RKO (cell line): ENCODE measurements at regions not wholly inside any gene's neighbourhood (a gene's known extent, or its start where the extent isn't known, plus 50 kb on each side); places are given as distances from the start of the nearest gene placed in this dataset.

Experiments
- DNase-seq: peaks from one replicate; pipeline ENCODE4 v3.0.0-alpha.2; 2016; ENCODE audit warnings: low spot score

DNA sequence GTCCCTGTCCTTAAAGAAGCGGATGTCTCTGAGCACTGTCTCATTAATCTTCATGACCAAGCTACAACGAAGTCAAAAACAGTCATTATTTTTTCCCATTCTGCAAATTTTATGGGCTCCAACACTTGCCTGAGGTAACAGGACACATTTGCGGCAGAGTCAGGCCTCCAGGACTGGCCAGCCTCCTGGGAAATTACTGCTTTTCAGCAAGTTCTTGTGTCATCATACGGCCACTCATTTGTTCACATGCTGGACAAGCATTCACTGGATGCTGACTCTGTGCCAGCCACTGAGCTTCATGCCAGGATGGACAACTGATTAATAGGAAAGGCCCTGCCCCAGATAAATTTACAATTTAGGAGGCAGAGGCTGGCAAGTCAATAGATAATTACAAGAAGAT, 305.7 kb downstream of the ACTL7B start:
- DNase-seq: no peak

DNA sequence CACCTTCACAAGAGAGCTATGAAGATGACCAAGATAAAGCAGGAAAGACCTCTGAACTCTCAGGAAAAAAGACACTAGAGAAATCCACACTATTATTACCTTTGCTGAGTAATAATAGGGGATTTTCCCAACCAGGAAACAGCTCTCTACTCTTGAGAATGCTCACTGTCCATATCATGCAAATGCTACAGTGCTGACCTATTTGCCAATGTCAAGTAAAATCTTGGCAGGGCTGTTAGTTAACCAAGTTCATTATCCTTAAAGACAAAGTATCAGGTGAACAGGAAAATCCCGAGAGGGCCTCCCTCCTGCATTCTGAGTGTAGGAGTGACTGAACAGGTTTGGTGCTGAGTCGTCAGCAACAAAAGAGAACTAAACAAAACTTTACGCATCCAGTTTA, 306.6 kb downstream of the ACTL7B start:
- no peak for DNase-seq

DNA sequence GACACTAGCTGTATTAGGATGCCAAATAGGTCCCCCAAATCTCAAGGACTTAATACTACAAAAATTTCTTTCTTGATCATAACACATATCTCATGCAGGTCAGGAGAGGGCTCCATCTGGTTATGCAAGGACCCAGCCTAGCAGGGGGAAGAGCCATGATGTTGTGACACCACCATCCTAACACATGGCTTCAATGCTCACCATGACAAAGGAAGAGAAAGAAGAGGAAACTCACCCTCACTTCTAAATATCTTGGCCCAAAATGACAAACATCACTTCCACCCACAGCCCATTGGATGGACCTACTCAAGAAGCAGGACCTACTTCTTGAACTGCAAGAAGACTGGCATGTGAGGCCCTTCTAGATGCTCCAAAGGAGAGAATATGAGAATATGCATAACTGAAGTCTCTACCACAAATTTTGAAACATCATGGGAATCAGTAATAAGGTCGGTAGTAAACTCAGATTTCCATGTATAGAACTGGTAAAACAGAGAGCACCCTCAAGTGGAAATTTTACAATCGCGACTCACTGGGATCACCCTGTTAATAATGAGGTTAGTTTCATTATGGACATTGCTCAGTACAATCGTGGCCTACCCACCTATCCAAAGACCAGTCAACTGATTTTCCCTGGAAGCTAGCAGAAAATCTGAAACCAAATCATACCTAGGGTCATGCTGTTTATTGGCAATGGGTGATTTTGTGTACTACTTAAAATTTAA, 308.2 kb downstream of the ACTL7B start:
- DNase-seq: no peak

DNA sequence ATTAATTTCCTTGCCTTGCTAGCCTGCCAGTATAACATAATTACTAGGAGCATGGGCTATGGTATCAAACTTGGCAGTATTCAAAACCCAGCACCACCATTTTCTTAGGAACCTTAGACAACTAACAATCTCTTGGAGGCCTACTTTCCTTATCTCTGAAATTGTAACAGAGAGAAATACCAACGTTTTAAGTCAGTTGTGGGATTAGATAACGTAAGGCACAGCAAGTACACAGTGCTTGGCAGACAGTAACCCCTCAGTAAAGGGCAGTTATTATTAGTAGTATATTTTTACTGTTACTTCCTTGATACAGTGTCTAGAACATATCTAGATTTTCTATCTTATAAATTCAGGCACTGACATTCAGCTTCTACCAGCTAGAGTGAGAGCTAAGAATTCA, 309.6 kb downstream of the ACTL7B start:
- no peak for DNase-seq

DNA sequence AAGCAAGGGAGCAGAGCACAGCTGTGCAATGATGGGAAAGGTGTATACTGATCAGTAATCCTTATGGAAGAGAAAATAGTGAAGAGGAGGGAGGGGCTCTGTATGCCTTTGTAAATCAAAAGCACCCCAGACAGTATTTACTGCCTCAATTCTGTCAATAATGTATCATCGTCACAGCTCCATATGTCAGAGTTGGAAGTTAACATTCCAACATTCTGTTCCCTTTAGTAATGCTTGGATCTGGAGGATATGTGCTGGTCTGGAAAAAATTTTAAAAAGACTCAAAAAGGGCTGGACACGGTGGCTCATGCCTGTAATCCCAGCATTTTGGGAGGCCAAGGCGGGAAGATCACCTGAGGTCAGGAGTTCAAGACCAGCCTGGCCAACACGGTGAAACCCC, 310.4 kb downstream of the ACTL7B start:
- no peak for DNase-seq

DNA sequence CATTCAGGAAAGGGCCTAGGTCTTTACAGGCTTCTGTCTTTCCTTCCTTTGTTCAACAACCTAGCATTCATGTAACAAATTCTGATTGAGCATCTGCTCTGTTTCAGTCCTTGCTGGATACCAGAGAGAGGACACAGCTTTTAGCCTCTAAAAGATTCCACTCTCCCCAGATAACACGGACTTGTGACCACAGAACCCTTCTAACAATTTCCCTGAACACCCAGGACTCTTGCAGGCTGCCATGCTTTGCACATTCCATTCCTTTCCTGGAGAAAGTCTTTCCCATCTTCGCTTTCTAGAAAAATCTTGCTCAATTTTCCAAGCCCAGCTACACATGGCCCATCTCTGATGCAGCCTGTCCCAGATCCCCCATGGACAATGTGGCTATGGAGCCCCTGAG, 310.9 kb downstream of the ACTL7B start:
- DNase-seq: no peak

DNA sequence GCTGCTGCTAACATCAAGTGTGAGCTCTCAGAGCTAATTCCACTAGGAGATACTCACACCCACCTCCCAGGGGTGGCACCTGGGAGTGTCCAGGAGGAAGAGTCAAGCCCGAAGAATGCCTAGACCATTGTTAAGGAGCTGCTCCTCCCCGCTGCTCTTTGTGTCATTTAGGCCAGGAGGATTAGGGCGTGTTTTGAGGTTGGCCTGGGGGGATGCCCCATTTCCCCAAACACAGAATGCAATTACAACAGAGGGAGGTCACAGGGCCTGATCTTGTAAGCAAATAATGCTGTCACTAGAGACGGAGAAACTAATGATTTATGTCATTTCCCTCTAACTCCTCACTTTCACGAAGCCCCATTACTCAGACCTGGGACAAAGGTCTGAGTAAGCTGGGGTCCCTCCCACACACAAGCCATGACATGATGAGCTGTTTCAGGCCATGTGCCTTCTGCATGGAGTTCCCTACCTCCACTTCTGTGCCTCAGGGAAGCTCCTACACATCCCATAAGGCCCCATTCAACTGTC, 312.5 kb downstream of the ACTL7B start:
- DNase-seq: peak; percentile 62

DNA sequence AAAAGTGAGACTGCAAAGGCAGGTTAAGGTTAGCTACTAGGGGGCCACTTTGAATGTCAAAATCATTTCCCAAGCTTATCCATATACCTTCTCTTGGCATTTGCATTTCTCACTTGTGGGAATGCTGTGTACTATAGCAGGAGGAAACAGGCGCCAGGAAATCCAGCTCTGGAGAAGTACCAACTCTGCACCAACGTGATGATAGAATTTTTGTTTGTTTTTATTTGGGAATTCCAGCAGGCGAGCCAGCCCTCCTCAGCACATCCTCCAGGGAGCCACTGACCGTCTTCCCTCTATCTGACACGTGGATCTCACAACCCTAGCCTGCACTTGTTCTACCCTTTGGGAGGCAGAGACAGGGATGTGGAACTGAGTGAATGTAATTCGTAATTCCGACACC, 318.0 kb downstream of the ACTL7B start:
- no peak for DNase-seq

DNA sequence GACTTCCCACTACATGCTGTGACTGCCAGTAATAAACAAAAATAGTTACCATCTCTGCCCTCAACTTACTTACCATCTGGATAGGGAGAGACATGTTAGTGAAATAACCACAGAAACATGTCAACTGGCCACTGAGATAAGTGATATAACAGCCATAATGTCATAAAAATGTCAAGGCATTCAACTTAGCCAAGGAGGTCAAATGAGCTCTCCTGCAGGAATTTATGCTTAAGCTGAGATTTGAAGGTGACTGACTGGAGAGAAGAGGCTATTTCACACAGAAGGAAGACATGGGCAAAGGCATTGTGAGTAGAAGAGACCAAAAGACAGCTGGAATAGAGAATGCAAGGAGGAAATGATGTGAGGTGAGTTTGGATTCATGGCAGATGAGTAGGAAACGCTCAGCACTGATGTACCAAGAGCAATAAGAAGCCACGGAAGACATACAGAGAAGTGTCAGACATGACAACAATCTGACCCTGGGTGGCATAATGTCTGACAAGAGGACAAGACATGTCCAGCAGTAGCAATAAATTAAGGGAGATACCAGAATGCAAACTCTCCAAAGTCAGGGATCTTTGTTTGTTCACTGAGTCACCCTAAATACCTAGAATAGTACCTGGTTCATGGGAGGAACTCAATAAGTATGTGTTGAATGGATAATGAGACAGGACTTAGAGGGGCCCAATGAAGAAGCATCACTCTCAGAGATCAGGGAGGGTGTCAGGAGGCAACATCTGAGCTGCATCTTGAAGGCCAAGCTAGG, 318.8 kb downstream of the ACTL7B start:
- no peak for DNase-seq

DNA sequence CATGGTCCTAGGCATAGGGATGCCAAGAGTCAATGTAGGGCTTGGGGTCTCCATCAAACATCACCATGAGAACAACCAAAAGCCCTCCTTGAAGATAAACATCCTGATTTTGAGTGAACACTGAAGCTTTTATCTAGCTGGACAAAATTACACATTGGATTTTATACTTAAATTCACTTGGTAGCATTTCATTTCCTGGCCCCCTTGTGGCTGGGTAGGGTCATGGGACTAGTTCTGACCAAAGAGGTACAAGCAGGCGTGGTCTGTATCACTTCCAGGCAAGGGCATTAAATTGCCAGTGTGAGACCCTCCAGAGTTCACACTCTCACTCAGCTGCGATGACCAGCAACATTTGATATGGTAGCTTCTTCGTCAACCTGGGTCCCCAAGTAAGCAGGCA, 320.3 kb downstream of the ACTL7B start:
- peak; percentile 47 for DNase-seq

DNA sequence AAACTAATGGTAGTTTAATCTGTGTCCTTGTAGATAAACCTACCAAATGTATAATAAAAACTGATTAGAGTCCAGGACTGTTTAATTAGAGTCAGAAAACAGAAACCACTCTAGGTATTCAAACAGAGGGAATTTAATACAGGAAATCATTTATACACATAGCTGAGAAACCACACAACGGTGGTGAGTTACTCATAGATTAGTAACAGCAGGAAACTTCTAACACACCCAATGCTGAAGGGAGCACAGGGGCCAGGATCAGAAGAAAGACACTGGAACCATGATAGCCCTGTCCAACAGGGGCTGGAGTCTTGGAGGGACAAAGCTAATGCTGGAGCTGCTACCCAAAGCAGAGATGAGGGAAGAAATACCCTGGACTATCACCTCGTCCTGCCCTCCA, 321.0 kb downstream of the ACTL7B start:
- peak; percentile 34 for DNase-seq

DNA sequence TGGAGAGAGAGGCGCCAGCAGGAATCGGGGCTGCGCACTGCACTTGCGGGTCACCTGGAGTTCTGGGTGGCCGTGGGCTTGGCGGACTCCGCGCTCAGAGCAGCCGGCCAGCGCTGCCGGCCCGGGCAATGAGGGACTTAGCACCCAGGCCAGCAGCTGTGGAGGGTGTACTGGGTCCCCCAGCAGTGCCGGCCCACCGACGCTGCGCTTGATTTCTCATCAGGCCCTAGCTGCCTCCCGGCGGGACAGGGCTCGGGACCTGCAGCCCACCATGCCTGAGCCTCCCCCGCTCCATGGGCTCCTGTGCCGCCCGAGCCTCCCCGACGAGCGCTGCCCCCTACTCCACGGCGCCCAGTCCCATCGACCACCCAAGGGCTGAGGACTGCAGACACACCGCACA, 325.6 kb downstream of the ACTL7B start:
- DNase-seq: no peak

DNA sequence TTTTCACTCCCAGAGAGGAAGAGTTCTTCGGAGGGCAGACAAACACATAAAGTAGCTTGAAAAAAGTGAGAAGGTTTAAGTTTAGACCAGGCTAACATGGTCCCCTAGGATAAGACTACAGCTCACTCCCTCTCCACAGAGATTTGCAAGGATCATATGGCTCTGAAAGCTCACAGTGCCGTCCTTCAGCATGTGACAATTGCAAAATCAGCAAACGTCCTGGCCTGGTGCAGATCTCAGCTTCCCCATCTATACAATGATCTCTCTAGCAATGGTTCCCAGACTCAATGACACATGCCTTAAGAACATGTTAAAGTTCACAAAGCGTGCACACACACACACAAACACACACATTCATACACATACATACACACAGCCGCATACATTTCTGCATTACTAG, 327.6 kb downstream of the ACTL7B start:
- no peak for DNase-seq

DNA sequence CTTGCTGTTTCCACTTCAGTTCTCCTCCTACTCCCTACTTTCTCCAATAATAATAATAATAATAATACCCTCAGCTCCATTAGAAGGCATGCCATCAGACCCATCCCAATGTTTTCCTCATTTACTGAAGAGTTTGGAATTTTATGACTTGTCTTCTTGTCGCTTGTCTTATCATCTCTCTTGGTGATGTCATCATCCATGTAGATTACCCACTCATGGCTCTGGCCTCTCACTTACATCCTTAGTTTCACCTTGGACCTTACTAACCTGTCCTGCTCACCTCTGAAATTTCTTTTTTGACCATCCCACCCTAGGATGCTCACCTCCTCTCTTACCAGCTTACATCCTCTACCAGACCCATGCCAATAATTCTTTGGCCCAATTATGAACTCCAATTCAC, 329.3 kb downstream of the ACTL7B start:
- DNase-seq: no peak

DNA sequence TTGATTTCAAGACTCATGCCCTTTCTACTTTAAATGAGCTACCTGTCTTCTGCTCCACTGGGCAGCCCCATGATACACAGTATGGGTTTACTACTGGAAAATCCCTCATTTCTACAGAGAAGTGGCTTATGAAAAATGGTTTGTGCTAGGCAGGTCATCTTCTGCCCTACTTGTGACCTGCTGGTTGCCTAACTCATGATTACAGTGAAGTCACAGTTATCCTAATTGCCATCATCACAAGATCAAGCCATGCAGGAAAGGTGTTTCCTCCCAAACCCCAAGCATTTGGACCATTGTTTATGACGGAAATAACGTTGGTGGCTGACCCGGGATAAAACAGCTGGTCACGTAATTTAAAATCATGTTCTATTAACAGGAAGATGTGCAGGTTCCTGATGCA, 330.6 kb downstream of the ACTL7B start:
- no peak for DNase-seq

DNA sequence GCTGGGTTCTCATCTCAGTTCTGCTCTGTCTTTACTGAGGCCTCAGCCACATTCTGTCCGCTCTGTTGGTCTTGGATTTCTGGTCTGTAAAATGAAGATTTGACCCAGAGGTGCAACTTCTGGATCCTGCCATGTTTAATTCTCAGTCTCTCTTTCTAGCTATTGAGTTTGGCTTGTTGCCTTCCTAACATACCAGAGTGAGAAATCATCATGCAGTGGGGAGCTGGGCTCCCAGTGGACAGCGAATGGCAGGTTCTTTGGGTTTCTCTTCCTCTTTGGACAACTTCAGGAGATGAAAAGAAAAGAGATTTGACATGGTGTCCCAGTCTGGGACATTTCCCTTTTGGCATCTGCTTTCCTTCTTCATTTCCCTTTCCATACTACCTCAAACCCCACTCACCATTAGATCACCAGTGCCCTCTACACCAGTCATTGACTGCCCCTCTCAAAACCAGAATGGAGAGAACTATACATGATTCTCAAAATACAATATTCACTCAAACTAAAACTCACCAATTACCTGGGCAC, 334.7 kb downstream of the ACTL7B start:
- no peak for DNase-seq

DNA sequence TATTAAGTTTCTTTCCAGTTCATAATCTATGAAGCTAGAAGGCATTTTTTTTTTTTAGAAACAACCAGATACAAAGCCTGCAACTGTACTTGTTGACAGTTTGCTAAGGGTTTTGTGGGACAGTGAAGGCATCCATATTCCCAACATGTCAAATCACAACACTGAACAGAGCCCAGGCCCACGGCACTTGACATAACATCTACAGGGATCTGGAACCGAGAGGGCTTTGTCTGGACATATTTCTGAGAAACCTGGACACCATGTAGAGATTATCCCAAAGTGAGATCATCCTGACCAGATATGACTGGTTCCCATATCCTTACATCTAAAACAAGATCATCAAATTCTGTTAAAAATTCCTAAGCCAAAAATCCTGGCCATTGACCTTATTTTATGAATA, 336.3 kb downstream of the ACTL7B start:
- no peak for DNase-seq

DNA sequence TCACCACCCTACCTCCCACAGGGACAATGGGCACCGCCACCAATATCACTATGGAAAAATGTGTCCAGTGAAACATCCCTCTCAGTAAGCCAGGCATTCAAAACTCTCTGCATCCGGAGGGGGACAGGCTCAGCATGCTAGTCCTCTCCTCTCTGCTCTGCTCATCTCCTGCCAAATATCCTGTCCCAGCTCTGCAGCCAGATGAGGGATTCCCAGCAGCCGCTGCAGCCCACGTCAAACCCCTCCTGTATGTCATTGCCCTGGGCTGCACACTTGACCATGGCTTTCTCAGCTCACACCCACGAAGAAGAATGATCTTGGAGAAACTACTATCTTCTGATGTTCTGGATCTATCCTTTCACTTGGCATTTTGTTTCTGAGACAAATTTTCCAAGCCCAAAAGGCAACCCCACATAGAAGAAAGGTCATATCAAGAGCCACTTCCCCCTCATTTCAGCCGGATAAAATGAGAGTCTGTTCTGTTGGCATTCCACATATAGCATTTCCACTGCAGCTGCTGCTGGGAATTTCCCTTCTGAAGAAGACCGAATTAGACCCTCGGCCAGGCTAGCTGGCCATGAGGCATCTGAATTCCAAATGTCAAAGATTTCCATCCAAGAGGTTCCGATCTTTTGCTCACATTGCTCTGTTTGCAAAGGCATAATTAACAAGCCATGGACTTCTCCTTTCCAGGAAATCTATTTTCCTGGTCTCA, 338.0 kb downstream of the ACTL7B start:
- no peak for DNase-seq

DNA sequence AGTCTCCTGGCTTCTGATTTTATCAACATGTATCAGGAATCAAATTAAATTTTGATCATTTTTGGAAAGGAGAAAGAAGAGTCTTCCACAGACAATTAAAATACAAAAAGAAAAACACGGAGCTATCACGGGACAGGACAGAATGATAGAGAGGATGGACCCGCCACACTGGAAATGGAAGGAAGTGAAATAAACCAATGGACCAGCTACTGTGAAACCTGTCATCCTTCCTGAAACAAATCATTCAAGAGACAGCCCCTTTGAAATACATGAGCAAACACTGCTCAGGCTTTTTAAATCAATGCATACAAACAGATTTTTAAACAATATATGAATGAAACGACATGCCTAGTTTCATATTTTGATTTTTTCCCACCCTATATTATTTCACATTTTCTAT, 339.4 kb downstream of the ACTL7B start:
- DNase-seq: no peak

DNA sequence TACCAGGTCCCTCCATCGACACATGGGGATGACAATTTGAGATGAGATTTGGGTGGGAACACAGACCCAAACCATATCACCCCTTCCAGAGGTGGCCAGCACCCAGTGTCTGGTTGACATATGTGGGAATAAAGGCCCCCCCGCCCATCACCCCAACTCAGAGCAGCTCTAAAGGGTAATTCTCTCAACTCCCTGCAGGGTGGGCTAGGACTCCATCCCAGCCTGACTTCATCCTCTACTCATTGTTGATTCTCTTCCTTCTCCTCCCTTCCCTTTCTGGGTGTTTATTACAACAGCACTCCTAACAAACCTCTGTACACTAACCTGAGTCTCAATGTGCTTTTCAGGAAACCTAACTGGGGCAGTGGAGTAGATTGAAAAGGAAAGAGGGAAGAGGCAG, 339.9 kb downstream of the ACTL7B start:
- DNase-seq: no peak

DNA sequence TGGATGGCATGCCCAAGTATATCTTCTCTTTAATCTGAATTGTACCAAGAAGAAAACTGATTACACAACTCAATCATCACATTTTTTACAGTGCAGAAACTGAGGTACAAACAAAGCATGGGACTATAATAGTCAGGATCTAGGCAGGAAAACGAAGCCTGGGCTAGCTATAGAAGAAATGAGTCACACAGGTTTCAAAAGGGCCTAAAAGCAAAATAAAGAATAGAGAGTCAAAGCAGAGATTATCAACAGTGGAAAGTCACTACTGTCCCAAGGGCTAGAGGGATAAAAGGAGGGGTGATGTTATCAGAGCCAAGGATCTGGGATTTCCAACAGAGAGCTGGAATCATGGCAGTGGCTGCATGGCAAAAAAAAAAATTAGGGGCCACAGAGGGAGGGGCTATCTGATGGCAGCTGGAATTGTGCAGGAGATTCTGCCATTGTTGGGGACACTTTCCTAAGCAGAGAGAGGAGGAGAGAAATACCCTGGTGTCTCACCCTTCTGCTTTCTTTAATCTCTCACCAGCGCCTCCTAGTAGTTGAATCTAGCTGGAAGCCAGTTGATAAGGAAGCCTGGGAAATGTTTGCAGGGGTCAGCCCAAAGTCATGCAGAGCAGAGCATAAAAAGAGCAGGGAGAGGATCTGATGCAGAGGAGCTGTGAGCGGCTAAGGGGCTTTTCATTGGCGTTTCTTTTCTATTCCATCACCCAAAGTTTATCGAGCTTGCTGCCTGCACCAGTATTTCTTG, 343.2 kb downstream of the ACTL7B start:
- DNase-seq: no peak

DNA sequence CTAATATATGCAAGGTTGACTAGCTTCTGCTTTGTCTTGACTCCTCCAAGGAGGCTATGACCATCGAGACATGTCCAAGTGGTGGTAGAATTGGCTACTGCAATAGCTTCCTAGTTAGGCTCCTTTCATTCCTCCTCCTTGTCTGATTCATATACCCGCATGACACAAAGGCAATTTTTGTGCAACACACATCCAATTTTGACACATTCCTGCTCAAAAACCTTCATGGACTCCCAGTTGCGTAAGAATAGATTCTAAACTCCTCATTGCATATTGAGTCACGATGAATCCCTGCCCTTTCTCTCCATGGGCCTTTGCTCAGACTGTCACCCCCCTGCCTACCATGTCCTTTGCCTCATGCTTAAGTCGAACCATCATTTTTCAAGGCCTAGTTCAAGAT, 344.5 kb downstream of the ACTL7B start:
- DNase-seq: peak; percentile 27
